Stimulated activated effector memory CD8-positive, alpha-beta T cell treated with anti-CD3 and anti-CD28 coated beads, Interleukin-12 subunit alpha, Interleukin-12 subunit beta, amount 100 ng/mL, for 72 hours (primary cell): ENCODE measurements at regions not wholly inside any gene's neighbourhood (a gene's known extent, or its start where the extent isn't known, plus 50 kb on each side); places are given as distances from the start of the nearest gene placed in this dataset.
"Not testable (repeated sequence)": the region's sequence is repeated elsewhere in the genome, so short reads cannot be mapped to it uniquely, and the experiment has no call there.

Experiments
- ATAC-seq: fragments of 150-1000 bp; cut with Tn5 transposase; 2 replicates; pipeline ENCODE4 v1.10.0; 2021
- DNase-seq, 2 donors: peaks; one replicate each; pipeline ENCODE4 v3.0.0; 2021 to 2022; ENCODE audit warnings: low spot score in 2 of 2
- H3K27ac Mint-ChIP-seq: one replicate; pipeline ENCODE4 v1.8.0; 2022; ENCODE audit warnings: mild to moderate bottlenecking, mixed read lengths
- H3K36me3 Mint-ChIP-seq: one replicate; pipeline ENCODE4 v1.8.0; 2022; ENCODE audit warnings: mild to moderate bottlenecking, mixed read lengths
- H3K4me1 Mint-ChIP-seq: one replicate; pipeline ENCODE4 v1.8.0; 2022; ENCODE audit warnings: mixed read lengths
- H3K4me3 Mint-ChIP-seq: one replicate; pipeline ENCODE4 v1.8.0; 2022; ENCODE audit warnings: mild to moderate bottlenecking, mixed read lengths
- H3K9me3 Mint-ChIP-seq: one replicate; pipeline ENCODE4 v1.8.0; 2022; ENCODE audit warnings: mixed read lengths

DNA sequence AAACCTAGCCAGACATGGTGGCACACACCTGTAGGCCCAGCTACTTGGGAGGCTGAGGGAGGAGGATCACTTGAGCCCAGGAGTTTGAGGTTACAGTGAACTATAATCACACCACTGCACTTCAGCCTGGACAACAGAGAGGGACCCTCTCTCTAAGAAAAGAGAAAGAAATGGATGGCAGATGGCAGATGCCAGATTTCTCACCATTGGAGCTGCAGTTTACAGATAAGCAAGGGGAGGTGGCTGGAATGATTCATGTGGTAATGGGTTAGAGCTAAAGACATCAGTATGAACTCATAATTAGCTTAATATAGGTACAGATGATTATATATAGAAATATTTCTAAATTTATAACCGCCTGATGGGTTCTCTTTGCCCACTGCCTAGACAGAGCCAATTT lies 80.1 kb upstream of the IPO5 start:
- Mint-ChIP-seq H3K27ac (no peak overlapping the region), H3K36me3 (no peaks in the 10 kb centered on the region), H3K9me3 (no peaks in the 10 kb centered on the region), H3K4me1 (no peaks in the 10 kb centered on the region), H3K4me3 (no peak overlapping the region)
- ATAC-seq (no peak), DNase-seq (no peak)

DNA sequence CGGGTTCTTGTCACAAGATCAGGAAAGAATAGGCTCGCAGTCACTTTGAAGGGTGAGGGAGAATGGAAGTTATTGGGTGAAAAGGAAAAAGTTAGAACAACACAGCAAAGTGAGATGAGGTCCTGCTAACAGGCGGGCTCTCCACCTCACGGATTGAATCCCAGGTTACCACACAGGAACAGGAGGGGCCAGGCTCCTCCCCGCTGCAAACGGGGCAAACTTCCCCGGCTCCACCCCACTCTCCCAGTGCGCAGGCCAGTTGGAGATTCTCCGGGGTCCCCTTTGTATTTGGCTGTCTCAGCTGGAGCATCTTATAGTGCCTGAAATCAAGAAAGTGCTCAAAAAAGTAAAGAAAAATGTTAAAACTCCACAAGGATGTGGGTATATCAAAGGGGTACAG lies 78.3 kb upstream of the IPO5 start:
- DNase-seq, result no peak
- no peak overlapping the region for H3K27ac Mint-ChIP-seq
- no peaks in the 10 kb centered on the region for H3K9me3 Mint-ChIP-seq
- H3K36me3 Mint-ChIP-seq, result no peaks in the 10 kb centered on the region
- ATAC-seq, result no peak
- H3K4me1 Mint-ChIP-seq, result no peaks in the 10 kb centered on the region
- H3K4me3 Mint-ChIP-seq, result no peak overlapping the region

DNA sequence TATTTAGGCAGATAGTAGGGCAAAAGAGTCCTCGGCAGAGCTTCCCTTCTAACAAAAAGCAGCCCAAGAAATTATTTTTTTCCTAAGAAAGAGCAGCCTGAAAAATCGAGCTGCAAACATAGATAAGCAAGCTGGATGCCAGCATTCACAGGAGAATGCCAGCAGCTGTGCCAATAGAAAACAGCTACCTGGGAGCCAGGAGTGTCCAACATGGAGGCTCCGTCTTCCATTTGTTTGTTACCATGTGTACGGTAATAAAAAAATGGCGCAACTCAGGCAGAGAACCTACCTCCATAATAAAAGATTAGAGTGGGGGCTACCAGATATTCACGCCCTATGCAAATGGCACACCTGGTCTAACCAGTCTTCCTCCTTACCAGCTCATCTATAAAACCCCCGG lies 77.6 kb upstream of the IPO5 start:
- DNase-seq, result no peak
- Mint-ChIP-seq H3K27ac (no peak overlapping the region), H3K4me1 (no peaks in the 10 kb centered on the region), H3K36me3 (no peaks in the 10 kb centered on the region), H3K4me3 (no peak overlapping the region), H3K9me3 (no peaks in the 10 kb centered on the region)
- no peak for ATAC-seq

DNA sequence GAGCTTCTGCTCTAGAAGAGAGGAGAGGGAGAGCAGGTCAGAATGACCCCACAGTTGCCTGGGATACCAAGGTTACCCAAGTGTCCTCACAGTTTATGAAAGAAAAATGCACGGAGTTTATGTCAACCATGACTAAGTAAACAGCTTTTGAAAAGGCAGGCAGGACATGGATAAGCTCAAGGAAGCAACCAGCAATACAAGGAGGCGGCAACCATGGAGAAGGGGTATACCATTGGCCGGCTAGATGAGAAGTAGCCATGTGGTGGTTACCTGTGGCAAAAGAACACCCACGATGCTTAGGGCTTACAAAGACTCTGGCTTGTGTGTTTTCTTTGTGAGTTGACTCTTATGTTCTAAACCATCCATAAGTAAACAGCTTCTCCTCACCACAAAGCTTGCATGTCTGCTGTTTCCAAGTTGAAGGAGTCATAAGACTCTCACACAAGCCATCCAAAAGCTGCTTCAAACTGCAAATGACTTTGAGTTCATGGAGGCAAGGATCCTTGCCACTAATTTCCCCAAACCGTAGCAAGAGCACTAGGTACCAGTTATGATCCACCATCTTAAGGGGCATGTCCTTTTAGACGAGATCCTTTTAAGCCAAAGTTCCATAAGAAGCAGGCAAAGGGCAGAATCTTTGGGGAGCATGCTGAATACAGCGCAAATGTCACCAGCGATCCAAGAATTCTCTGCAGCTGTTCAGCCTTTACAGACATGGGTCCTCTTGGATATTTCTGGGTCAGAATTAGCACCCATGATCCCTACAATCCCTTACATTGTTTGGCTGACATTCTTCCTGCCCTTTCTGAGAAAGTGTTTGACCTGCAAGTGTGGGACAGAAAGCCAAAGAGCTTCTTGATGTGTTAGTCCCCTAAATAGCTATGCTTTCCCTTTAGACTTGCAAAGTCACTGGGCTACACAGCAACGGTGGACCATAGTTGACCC lies 74.8 kb upstream of the IPO5 start:
- Mint-ChIP-seq H3K4me1 (no peaks in the 10 kb centered on the region), H3K36me3 (no peaks in the 10 kb centered on the region), H3K9me3 (no peaks in the 10 kb centered on the region), H3K4me3 (no peak overlapping the region), H3K27ac (no peak overlapping the region)
- DNase-seq (no peak), ATAC-seq (no peak)

DNA sequence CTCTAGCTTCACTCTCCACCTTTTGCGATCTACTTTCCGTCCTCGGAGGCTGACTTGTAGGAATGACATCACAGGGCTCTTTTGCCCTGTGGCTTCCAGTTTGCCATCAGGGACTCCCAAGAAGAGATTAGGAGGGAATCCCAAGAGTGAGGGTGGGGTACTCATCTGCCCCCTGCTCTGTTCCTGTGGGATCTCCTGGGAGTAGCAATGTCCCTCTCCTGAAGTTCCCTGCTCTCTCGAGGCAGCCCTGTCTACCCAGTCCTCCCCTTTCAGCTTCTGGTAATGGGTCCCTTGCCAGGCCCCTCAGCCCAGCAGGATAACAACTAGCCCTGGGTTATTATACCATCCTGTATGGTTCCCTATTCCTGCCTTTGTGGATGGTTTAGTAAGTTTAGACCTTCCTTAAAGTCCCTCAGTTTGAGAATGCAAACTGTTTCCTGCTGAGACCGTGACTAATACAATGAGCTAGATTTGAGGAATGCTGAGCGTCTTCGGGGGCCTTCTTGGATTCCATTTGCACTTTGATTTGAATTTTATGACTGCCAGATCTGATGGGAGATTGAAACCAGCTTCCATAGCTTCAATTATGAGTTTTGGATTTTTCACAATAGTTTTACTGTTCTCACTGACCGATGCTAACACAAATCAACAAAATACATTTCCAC lies 73.7 kb upstream of the IPO5 start:
- no peak overlapping the region for H3K4me3 Mint-ChIP-seq
- no peaks in the 10 kb centered on the region for H3K9me3 Mint-ChIP-seq
- H3K4me1 Mint-ChIP-seq, result no peaks in the 10 kb centered on the region
- H3K36me3 Mint-ChIP-seq, result no peaks in the 10 kb centered on the region
- H3K27ac Mint-ChIP-seq, result no peak overlapping the region
- ATAC-seq (no peak), DNase-seq (no peak)

DNA sequence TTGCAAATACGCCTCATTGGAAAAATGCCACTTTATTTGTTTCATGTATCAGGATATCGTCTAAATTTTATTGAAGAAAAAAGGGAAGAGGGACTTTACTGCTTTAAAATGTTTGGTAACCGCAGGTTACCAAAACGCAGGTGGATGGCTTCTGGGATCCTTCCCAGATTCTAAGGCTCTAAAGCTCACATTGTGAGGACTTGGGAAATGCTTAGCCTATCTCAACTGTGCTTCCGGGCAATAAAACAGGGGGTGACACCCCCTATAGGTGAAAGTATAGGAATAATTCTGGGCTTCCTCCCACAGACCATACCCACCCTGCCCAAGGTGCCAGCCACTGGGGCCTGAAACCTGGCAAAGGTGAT lies 73.2 kb upstream of the IPO5 start:
- Mint-ChIP-seq H3K36me3 (no peaks in the 10 kb centered on the region), H3K9me3 (no peaks in the 10 kb centered on the region), H3K4me3 (no peak overlapping the region), H3K4me1 (no peaks in the 10 kb centered on the region), H3K27ac (no peak overlapping the region)
- ATAC-seq (no peak), DNase-seq (no peak)

DNA sequence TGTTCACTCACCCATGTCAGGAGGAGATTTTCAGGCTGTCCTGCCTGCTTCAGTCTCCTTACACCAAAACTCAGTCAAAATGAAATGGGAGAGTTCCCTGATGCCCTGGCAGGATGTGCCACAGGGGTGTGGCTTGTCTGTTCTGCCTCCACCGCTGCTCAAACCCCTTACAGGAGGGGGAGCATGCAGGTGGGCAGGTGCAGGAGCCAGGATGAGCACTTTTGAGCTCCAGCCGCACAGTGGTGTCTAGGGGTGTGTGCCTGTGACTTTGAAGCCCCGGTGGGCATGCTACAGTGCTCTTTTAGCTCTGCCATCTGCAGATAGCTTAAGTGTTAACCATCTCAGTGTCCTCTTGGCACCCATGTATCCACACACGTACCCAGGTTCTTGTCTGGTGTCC lies 71.9 kb upstream of the IPO5 start:
- Mint-ChIP-seq H3K4me1 (no peaks in the 10 kb centered on the region), H3K27ac (no peak overlapping the region)

DNA sequence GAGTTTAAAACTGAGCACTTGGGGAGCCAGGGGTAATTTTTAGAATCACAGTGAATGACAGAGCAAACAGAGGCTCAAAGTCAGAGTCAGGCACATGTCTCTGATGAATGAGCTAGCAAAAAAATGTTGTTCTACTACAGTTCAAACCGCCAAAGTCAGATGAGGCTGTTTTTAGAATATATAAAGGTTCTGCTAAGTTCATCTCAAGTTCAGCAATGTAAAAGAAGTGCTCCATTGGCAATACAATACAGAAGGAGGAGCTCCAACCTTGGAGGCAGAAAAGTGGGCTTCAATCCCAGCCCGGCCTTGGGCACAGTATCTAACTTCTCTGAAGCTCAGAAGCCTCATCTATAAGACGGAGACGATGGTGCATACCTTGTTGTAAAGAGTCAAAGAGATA lies 70.1 kb upstream of the IPO5 start:
- ATAC-seq, result no peak
- Mint-ChIP-seq H3K4me3 (no peak overlapping the region), H3K4me1 (no peaks in the 10 kb centered on the region), H3K27ac (no peak overlapping the region), H3K36me3 (no peaks in the 10 kb centered on the region), H3K9me3 (no peaks in the 10 kb centered on the region)
- no peak for DNase-seq

More for the DNA sequence above, 71.9 kb upstream of the IPO5 start:
- no peak for DNase-seq
- H3K9me3 Mint-ChIP-seq, result no peaks in the 10 kb centered on the region
- ATAC-seq, result no peak
- H3K36me3 Mint-ChIP-seq, result no peaks in the 10 kb centered on the region
- H3K4me3 Mint-ChIP-seq, result no peak overlapping the region

DNA sequence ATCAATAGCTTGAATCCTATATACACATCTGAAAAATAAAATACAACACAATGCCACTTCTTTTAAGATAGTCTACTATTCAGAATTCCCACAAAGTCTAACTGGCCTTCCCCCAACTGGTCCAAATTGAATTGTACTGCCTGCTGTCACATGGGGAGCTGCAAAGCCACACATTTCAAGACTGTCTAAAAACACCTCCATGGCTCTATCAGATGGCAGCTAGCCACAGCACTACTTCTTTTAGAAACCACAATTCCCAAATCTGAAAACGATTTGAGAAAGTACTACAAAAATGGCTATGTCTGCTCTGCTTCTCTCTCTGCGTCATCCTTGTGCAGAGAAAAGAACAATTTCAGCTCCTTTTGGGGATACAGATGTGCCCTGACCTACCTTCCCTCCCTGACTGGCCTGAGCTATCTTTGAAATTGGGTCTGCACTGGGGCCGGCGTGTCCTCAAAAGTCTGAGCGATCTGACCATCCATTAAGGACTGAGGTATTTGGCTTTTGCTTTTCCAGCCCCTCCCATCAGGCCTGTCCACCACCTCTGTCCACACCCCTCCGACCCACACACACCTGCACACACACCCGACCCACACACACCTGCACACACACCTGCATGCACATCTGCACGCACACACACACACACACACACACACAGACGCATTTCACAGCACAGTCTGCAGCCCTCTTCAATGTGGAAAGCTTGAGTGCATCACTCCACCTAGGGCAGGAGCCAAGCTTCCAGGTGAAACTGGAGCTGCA lies 68.6 kb upstream of the IPO5 start:
- Mint-ChIP-seq H3K36me3 (no peaks in the 10 kb centered on the region), H3K4me3 (no peak overlapping the region), H3K27ac (no peak overlapping the region), H3K9me3 (no peaks in the 10 kb centered on the region), H3K4me1 (no peaks in the 10 kb centered on the region)
- DNase-seq, result no peak
- no peak for ATAC-seq

DNA sequence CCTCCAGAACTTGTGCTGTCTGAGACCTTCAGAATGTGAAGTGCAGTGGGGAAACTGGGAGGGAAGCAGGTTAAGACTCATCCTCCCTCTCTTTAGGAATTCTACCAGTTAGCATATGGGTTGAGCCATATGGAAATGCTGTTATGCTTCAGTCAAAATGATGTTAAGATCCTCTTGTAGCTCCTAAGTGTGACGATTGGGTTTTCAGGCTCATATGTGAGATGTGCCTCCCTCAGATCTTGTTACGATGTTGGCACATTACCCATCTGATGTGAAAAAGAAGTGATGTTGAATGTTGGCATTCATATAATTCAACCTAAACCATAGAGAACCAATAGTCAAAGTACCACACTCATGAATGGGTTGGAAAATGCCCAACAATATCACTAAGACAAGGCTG lies 67.8 kb upstream of the IPO5 start:
- ATAC-seq (no peak), DNase-seq (no peak)
- no peaks in the 10 kb centered on the region for H3K9me3 Mint-ChIP-seq
- no peaks in the 10 kb centered on the region for H3K4me1 Mint-ChIP-seq
- no peaks in the 10 kb centered on the region for H3K36me3 Mint-ChIP-seq
- no peak overlapping the region for H3K27ac Mint-ChIP-seq
- H3K4me3 Mint-ChIP-seq, result no peak overlapping the region

DNA sequence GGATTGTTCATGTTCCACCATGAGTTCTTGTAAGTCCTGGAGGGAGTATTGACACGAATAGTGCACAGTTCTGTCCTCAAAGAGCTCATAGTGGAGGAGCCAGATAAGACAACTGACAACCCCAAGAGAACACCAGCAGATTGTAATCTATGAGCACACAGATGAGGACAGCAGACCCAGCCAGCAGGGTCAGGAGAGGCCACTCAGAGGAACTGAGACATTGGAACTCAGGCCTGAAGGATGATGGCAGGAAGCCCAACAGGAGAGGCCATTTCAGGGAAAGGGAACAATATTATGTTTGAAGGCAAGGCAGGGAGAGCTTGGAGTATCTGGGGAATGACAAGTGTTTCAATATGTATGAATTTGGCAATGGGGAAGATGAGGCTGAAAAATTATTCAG lies 63.7 kb upstream of the IPO5 start:
- no peaks in the 10 kb centered on the region for H3K4me1 Mint-ChIP-seq
- no peaks in the 10 kb centered on the region for H3K36me3 Mint-ChIP-seq
- DNase-seq (no peak), ATAC-seq (no peak)
- no peaks in the 10 kb centered on the region for H3K9me3 Mint-ChIP-seq
- H3K4me3 Mint-ChIP-seq, result no peak overlapping the region
- H3K27ac Mint-ChIP-seq, result no peak overlapping the region

DNA sequence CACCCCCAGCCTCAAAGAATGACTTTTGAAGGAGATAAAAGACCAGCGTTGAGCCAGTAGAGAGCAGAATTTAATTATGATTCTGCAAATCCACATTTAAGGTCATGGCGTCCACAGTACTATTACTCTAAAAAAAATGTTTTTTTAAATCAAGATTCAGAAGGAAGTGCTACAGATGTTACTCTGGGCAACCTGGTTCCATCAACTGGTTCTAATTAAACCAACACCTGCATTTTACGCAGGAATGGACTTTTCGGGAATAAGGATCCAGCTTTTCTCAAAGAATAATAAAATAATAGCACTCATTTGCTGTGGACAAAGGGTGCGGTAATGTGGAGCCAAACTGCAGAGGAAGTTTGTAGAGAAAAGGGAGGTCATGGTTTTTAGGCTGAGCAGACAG lies 62.9 kb upstream of the IPO5 start:
- ATAC-seq, result no peak
- DNase-seq, result no peak
- no peaks in the 10 kb centered on the region for H3K9me3 Mint-ChIP-seq

DNA sequence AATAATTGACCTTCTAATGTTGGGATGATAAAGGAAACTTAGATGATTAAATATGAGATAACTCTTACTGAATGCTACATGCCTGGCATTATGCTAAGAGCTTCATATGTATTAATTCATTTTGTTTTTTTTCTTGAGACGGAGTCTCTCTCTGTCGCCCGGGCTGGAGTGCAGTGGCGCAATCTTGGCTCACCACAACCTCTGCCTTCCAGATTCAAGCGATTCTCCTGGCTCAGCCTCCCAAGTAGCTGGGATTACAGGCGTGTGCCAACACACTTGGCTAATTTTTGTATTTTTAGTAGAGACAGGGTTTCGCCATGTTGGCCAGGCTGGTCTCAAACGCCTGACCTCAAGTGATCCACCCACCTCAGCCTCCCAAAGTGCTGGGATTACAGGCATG lies 61.5 kb upstream of the IPO5 start:
- not testable (repeated sequence) for H3K4me3 Mint-ChIP-seq, H3K36me3 Mint-ChIP-seq, H3K9me3 Mint-ChIP-seq, ATAC-seq, H3K4me1 Mint-ChIP-seq, H3K27ac Mint-ChIP-seq, DNase-seq

More for the DNA sequence above, 62.9 kb upstream of the IPO5 start:
- Mint-ChIP-seq H3K36me3 (no peaks in the 10 kb centered on the region), H3K27ac (no peak overlapping the region), H3K4me1 (no peaks in the 10 kb centered on the region), H3K4me3 (no peak overlapping the region)

DNA sequence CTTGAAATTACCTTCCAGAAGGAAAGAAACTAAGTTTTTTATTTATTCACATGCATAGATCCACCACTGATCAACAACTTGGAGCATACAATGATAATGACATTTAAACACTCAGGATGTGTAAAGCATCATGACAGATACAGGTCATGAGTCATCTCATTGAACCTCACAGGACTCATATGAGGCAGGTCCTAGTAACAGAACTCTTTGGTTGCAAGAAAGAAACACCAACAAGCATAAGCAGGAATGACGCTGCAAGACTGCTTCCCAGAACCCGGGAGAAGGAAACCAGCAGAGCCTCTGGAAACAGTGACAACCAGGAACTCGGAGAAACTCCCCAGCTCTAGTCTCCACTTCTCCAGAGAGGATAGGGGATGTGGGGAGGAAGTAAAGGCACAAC lies 60.8 kb upstream of the IPO5 start:
- H3K27ac Mint-ChIP-seq, result no peak overlapping the region
- DNase-seq (no peak), ATAC-seq (no peak)
- H3K36me3 Mint-ChIP-seq, result no peaks in the 10 kb centered on the region
- H3K9me3 Mint-ChIP-seq, result no peaks in the 10 kb centered on the region
- H3K4me1 Mint-ChIP-seq, result no peaks in the 10 kb centered on the region
- no peak overlapping the region for H3K4me3 Mint-ChIP-seq

DNA sequence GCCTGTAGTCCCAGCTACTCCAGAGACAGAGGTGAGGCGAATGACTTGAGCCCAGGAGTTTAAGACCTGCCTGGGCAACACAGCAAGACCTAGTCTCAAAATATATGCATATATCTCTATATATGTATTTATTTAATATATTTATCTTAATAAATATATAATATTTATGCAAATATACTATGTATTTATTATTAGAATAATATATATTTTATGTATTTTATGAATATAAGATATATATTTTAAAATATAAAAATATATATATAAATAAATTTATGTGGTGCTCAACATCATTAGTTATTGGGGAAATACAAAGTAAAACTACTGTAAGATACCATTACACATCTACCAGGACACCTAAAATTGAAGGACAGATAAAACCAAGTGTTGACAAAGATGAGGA lies 58.1 kb upstream of the IPO5 start:
- no peaks in the 10 kb centered on the region for H3K36me3 Mint-ChIP-seq
- H3K27ac Mint-ChIP-seq, result no peak overlapping the region
- no peak for DNase-seq
- no peaks in the 10 kb centered on the region for H3K4me1 Mint-ChIP-seq
- ATAC-seq, result no peak
- H3K9me3 Mint-ChIP-seq, result no peaks in the 10 kb centered on the region
- no peak overlapping the region for H3K4me3 Mint-ChIP-seq

DNA sequence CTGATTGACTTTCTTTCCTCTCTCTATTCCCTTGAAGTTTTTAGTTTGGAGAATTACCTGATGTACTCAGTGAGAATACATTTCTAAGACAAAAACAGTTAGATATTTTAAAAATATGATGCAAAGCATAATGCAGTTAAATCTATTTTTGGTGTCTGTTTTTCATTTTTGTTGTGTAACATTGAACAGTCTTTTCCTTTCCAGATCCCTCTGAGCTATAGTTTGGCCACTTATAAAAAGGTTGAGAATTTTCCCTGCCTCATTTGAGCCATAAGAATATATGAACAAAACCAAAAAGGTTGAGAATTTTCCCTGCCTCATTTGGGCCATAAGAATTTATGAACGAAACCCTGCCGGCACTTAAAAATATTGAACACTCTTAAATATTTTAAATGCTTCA lies 57.0 kb upstream of the IPO5 start:
- no peak overlapping the region for H3K4me3 Mint-ChIP-seq
- no peak for ATAC-seq
- no peaks in the 10 kb centered on the region for H3K9me3 Mint-ChIP-seq
- no peaks in the 10 kb centered on the region for H3K4me1 Mint-ChIP-seq
- H3K27ac Mint-ChIP-seq, result no peak overlapping the region
- H3K36me3 Mint-ChIP-seq, result no peaks in the 10 kb centered on the region
- DNase-seq, result no peak
